ENCODE measurements at regions not wholly inside any gene's neighbourhood (a gene's known extent, or its start where the extent isn't known, plus 50 kb on each side); places are given as distances from the start of the nearest gene placed in this dataset.

- TF ChIP-seq TARDBP (IDR thresholded peaks at IDR 0.05; ENCODE audit: borderline replicate concordance) (no peak), SP1 (IDR thresholded peaks at IDR 0.05; ENCODE audit: low read depth, low read length) (no peak), RAD51 (IDR thresholded peaks at IDR 0.05) (no peak), E2F8 (IDR thresholded peaks at IDR 0.05; ENCODE audit: low read depth, partially characterized antibody) (no peak), IKZF2 (IDR thresholded peaks at IDR 0.05) (no peak), RFX5 (IDR thresholded peaks at IDR 0.05; ENCODE audit: low read depth, low read length) (no peak), E2F4 (IDR thresholded peaks at IDR 0.05; ENCODE audit: low read depth, low read length) (no peak), ZNF687 (IDR thresholded peaks at IDR 0.05) (no peak), POU2F2 (IDR thresholded peaks at IDR 0.05; ENCODE audit: borderline replicate concordance, low read depth, low read length) (no peak)
Observed at GRCh38 chr6:48236375-48236774, 125.4 kb upstream of the PTCHD4 start (continued).

Measured in GM12878 (cell line).